OCI-LY7 (cell line): ENCODE measurements at regions not wholly inside any gene's neighbourhood (a gene's known extent, or its start where the extent isn't known, plus 50 kb on each side); places are given as distances from the start of the nearest gene placed in this dataset.

Experiments
- CTCF ChIP-seq: fragments of 200-600 bp; sonication (generic); conservative IDR thresholded peaks from 2 replicates; pipeline ENCODE4 v1.5.1; 2014; ENCODE audit warnings: mild to moderate bottlenecking, antibody characterized with exemption, low read length, moderate library complexity, mixed read lengths
- EZH2phosphoT487 ChIP-seq: fragments of 200-600 bp; sonication (generic); IDR thresholded peaks from 2 replicates; pipeline ENCODE4 v1.6.1; 2018; ENCODE audit warnings: low read depth, borderline replicate concordance, mild to moderate bottlenecking, mixed run types, antibody characterized with exemption, low read length, moderate library complexity, mixed read lengths

GRCh38 chr5:122533825-122534224 is 221.8 kb downstream of the SNCAIP start:
- TF ChIP-seq CTCF, result no peak
- TF ChIP-seq EZH2phosphoT487, result no peak
